GM18505 (cell line): ENCODE measurements at regions not wholly inside any gene's neighbourhood (a gene's known extent, or its start where the extent isn't known, plus 50 kb on each side); places are given as distances from the start of the nearest gene placed in this dataset.
"Not testable (repeated sequence)": the region's sequence is repeated elsewhere in the genome, so short reads cannot be mapped to it uniquely, and the experiment has no call there.

ENCODE experiments used
- ATAC-seq: cut with Tn5 transposase; IDR thresholded peaks from one replicate; pipeline ENCODE4 v1.9.1; 2021; ENCODE audit not compliant: unreplicated experiment
- POLR2A ChIP-seq: IDR thresholded peaks from 4 replicates; pipeline ENCODE4 v1.6.1; 2011; ENCODE audit warnings: borderline replicate concordance; ENCODE audit not compliant: insufficient read depth, insufficient read length; ENCODE audit errors: extremely low read depth

- no peak for ATAC-seq
- TF ChIP-seq POLR2A = no peak
Measured at GRCh38 chr3:88460369-88460768, 310.6 kb downstream of the C3orf38 start.

GRCh38 chr3:88462230-88462629 is 312.5 kb downstream of the C3orf38 start:
- ATAC-seq = no peak
- no peak for TF ChIP-seq POLR2A

- TF ChIP-seq POLR2A = no peak
- ATAC-seq = no peak
Measured at GRCh38 chr3:88467191-88467590, 317.4 kb downstream of the C3orf38 start.

GRCh38 chr3:88469216-88469615 is 319.5 kb downstream of the C3orf38 start:
- no peak for TF ChIP-seq POLR2A
- ATAC-seq = no peak

GRCh38 chr3:88478460-88478859 is 328.7 kb downstream of the C3orf38 start:
- TF ChIP-seq POLR2A = no peak
- ATAC-seq = no peak

- TF ChIP-seq POLR2A = no peak
- ATAC-seq = no peak
Measured at GRCh38 chr3:88480822-88481221, 331.1 kb downstream of the C3orf38 start.

GRCh38 chr3:88485001-88485400 is 335.2 kb downstream of the C3orf38 start:
- no peak for ATAC-seq
- TF ChIP-seq POLR2A = no peak

- not testable (repeated sequence) for ATAC-seq
Measured at GRCh38 chr3:88508818-88509217, 359.1 kb downstream of the C3orf38 start.

- no peak for TF ChIP-seq POLR2A
- ATAC-seq = no peak
Measured at GRCh38 chr3:88509582-88509981, 359.8 kb downstream of the C3orf38 start.

GRCh38 chr3:88528494-88528893 is 378.7 kb downstream of the C3orf38 start:
- no peak for TF ChIP-seq POLR2A
- no peak for ATAC-seq

GRCh38 chr3:88534534-88534933 is 384.8 kb downstream of the C3orf38 start:
- TF ChIP-seq POLR2A = no peak
- ATAC-seq = no peak

- ATAC-seq = no peak
Measured at GRCh38 chr3:88535563-88535962, 385.8 kb downstream of the C3orf38 start.

GRCh38 chr3:88542916-88543315 is 393.2 kb downstream of the C3orf38 start:
- no peak for ATAC-seq
- no peak for TF ChIP-seq POLR2A

More at GRCh38 chr3:88535563-88535962, 385.8 kb downstream of the C3orf38 start:
- TF ChIP-seq POLR2A = no peak

- no peak for TF ChIP-seq POLR2A
- ATAC-seq = no peak
Measured at GRCh38 chr3:88572450-88572849, 422.7 kb downstream of the C3orf38 start.

GRCh38 chr3:88573472-88573871 is 423.7 kb downstream of the C3orf38 start:
- no peak for ATAC-seq
- no peak for TF ChIP-seq POLR2A
